Activated B cell treated with CpG ODN at 0.5 μM for 24 hours (primary cell): ENCODE measurements at regions not wholly inside any gene's neighbourhood (a gene's known extent, or its start where the extent isn't known, plus 50 kb on each side); places are given as distances from the start of the nearest gene placed in this dataset.

Experiments
- ATAC-seq: fragments of 200-7000 bp; cut with Tn5 transposase; one replicate; pipeline ENCODE4 v1.10.0; 2021; ENCODE audit warnings: low read depth, mild to moderate bottlenecking, moderate library complexity
- CTCF ChIA-PET: fragments of 350-600 bp; sonication (Branson Sonifier 250); formaldehyde crosslinking; loops from one replicate; lab custom pipeline; 2021; ENCODE audit warnings: antibody characterized with exemption; lab: Charles Lee
- POLR2A ChIA-PET: fragments of 350-600 bp; sonication (Branson Sonifier 250); formaldehyde crosslinking; loops from one replicate; lab custom pipeline; 2021; ENCODE audit warnings: antibody characterized with exemption; lab: Charles Lee
- DNase-seq: peaks from one replicate; pipeline ENCODE4 v3.0.0; 2022
- H3K27ac Mint-ChIP-seq: one replicate; pipeline ENCODE4 v1.8.0; 2020; ENCODE audit warnings: mixed read lengths
- H3K27me3 Mint-ChIP-seq: one replicate; pipeline ENCODE4 v1.8.0; 2021; ENCODE audit warnings: mixed read lengths
- H3K36me3 Mint-ChIP-seq: one replicate; pipeline ENCODE4 v1.8.0; 2021; ENCODE audit warnings: low read depth, mixed read lengths
- H3K4me1 Mint-ChIP-seq: one replicate; pipeline ENCODE4 v1.8.0; 2021; ENCODE audit warnings: mixed read lengths
- H3K4me3 Mint-ChIP-seq: one replicate; pipeline ENCODE4 v1.8.0; 2020; ENCODE audit warnings: mild to moderate bottlenecking, mixed read lengths
- H3K9me3 Mint-ChIP-seq: one replicate; pipeline ENCODE4 v1.8.0; 2020; ENCODE audit warnings: mixed read lengths
- CTCF ChIP-seq: fragments of 200-600 bp; IDR thresholded peaks from one replicate; pipeline ENCODE4 v1.8.0; 2022; ENCODE audit warnings: antibody characterized with exemption, mild to moderate bottlenecking
- intact Hi-C: fragments of 100-400 bp; cut with micrococcal nuclease; formaldehyde crosslinking; loops from one replicate; pipeline ENCODE4 v1.15.1; 2024

GRCh38 chr2:224210286-224211180 lies 171.4 kb upstream of the SERPINE2 start:
- Mint-ChIP-seq H3K36me3 (no peaks in the 10 kb centered on the region), H3K27ac (no peak overlapping the region), H3K9me3 (no peaks in the 10 kb centered on the region), H3K27me3 (peaks cover 8% of the 10 kb centered on the region), H3K4me3 (no peak overlapping the region), H3K4me1 (no peaks in the 10 kb centered on the region)
- no peak for ATAC-seq
- ChIA-PET CTCF (no interaction called here), POLR2A (no interaction called here)
- intact Hi-C loops: no loop called here
- DNase-seq: no peak
- no peak for TF ChIP-seq CTCF

- H3K4me1 Mint-ChIP-seq: no peaks in the 10 kb centered on the region
- peaks cover 4% of the 10 kb centered on the region for H3K27me3 Mint-ChIP-seq
- intact Hi-C loops: no loop called here
- no peaks in the 10 kb centered on the region for H3K9me3 Mint-ChIP-seq
- ChIA-PET POLR2A (no interaction called here), CTCF (no interaction called here)
- H3K4me3 Mint-ChIP-seq: no peak overlapping the region
- H3K36me3 Mint-ChIP-seq: no peaks in the 10 kb centered on the region
- ATAC-seq (no peak), DNase-seq (no peak)
- TF ChIP-seq CTCF: no peak
- no peak overlapping the region for H3K27ac Mint-ChIP-seq
These were observed 170.6 kb upstream of the SERPINE2 start for GRCh38 chr2:224209555-224210285.

- POLR2A ChIA-PET: no interaction called here
- H3K9me3 Mint-ChIP-seq: no peaks in the 10 kb centered on the region
These were observed 169.4 kb upstream of the SERPINE2 start for GRCh38 chr2:224208443-224208842.

GRCh38 chr2:224208007-224208406 lies 168.9 kb upstream of the SERPINE2 start:
- TF ChIP-seq CTCF: no peak
- ChIA-PET CTCF (no interaction called here), POLR2A (no interaction called here)
- no peaks in the 10 kb centered on the region for H3K4me1 Mint-ChIP-seq
- H3K4me3 Mint-ChIP-seq: no peak overlapping the region
- no peak overlapping the region for H3K27ac Mint-ChIP-seq
- H3K27me3 Mint-ChIP-seq: peaks cover 5% of the 10 kb centered on the region
- DNase-seq (no peak), ATAC-seq (no peak)
- intact Hi-C loops: no loop called here
- H3K9me3 Mint-ChIP-seq: no peaks in the 10 kb centered on the region
- no peaks in the 10 kb centered on the region for H3K36me3 Mint-ChIP-seq

More at GRCh38 chr2:224208443-224208842, 169.4 kb upstream of the SERPINE2 start:
- DNase-seq: no peak
- no peak overlapping the region for H3K27ac Mint-ChIP-seq
- no peak for ATAC-seq
- peaks cover 4% of the 10 kb centered on the region for H3K27me3 Mint-ChIP-seq
- no peaks in the 10 kb centered on the region for H3K36me3 Mint-ChIP-seq
- TF ChIP-seq CTCF: no peak
- intact Hi-C loops: no loop called here
- H3K4me1 Mint-ChIP-seq: no peaks in the 10 kb centered on the region
- no peak overlapping the region for H3K4me3 Mint-ChIP-seq
- CTCF ChIA-PET: no interaction called here

GRCh38 chr2:224206816-224207215 lies 167.7 kb upstream of the SERPINE2 start:
- ChIA-PET CTCF (no interaction called here), POLR2A (no interaction called here)
- Mint-ChIP-seq H3K4me1 (no peaks in the 10 kb centered on the region), H3K36me3 (no peaks in the 10 kb centered on the region), H3K27me3 (peaks cover 7% of the 10 kb centered on the region), H3K27ac (no peak overlapping the region), H3K9me3 (no peaks in the 10 kb centered on the region), H3K4me3 (no peak overlapping the region)
- intact Hi-C loops: no loop called here
- TF ChIP-seq CTCF: no peak
- ATAC-seq (no peak), DNase-seq (no peak)
